ENCODE measurements at regions not wholly inside any gene's neighbourhood (a gene's known extent, or its start where the extent isn't known, plus 50 kb on each side); places are given as distances from the start of the nearest gene placed in this dataset.

DNA sequence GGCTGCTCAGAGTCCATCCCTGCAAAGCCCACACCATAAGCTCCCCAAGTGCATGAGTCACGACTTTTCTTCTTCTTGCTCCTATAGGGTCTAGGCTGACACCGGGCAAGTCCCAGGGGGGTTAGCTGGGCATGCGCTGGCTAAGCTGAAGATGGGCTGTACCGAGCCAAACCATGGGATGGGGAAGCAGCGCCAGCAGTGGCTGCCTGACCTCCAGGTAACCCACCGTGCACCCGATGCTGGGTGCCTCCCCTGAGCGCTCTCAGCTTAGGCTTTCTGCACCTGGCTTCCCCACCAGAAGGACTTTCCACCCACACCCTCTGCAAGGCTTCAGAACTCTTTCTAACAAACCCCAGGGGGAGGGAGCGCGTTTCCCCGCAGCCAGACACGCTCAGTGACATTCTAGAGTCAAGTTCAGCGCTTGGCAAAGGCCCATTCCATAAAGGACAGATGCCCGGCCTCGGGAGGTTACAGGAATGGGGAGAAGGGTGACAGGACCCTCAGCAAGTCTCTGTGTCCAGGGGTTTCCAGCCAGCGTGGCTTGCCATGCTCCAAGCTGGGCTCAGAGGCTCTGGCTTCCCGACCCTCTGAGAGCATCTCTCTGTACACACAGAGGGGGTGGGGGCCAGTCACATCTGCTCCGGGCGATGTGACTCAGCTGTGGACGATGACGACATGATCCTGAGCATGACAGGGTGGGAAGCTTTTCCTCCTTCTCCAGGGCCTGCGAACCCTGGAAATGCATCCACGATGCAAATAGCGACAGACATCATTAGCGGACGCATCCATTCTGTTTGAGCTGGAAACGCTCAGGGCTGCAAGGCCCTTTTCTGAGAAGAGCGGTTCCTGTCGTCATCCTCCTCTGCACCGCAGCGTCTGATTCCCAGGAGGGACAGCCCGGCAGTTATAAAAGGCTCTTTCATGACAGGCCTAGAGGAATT lies 107.8 kb downstream of the SIK1 start:
- TF ChIP-seq, protein P1, sequence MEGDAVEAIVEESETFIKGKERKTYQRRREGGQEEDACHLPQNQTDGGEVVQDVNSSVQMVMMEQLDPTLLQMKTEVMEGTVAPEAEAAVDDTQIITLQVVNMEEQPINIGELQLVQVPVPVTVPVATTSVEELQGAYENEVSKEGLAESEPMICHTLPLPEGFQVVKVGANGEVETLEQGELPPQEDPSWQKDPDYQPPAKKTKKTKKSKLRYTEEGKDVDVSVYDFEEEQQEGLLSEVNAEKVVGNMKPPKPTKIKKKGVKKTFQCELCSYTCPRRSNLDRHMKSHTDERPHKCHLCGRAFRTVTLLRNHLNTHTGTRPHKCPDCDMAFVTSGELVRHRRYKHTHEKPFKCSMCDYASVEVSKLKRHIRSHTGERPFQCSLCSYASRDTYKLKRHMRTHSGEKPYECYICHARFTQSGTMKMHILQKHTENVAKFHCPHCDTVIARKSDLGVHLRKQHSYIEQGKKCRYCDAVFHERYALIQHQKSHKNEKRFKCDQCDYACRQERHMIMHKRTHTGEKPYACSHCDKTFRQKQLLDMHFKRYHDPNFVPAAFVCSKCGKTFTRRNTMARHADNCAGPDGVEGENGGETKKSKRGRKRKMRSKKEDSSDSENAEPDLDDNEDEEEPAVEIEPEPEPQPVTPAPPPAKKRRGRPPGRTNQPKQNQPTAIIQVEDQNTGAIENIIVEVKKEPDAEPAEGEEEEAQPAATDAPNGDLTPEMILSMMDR (IDR thresholded peaks at IDR 0.05): no peak
- TF ChIP-seq POLR2A (IDR thresholded peaks at IDR 0.05): no peak
- no peak for DNase-seq
- intact Hi-C loops (cut with DNase I; ENCODE audit: low total_unique reads): no loop called here
- Histone ChIP-seq H3K4me3 (no peak overlapping the region), H3K27ac (no peak overlapping the region), H3K9me3 (no peaks in the 10 kb centered on the region), H3K27me3 (no peaks in the 10 kb centered on the region), H3K36me3 (ENCODE audit: low read depth, missing control alignments) (no peaks in the 10 kb centered on the region), H3K4me1 (peaks cover 16% of the 10 kb centered on the region)
- WGBS, 2 donors: 75 to 81% methylated on average over 21 to 32 of the region's 32 CpGs

DNA sequence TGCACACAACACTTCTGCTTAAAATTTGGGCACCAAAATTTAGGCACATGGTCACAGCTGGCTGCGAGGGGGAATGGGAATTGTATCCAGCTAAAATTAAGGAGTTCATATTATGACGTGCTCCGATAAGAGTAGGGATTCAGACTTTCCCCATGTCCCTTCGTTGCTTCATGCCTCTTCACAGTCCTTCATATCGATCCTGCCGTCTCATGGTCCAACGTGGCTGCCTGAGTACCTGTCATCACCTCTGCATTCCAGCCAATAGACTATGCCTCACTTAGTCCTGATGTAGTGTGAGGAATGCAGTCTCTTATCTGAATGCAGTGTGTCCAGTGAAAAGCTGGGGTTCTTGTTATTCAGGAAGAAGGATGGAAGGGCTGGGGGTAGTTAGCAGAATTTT lies 108.6 kb downstream of the SIK1 start:
- H3K9me3 ChIP-seq: no peaks in the 10 kb centered on the region
- DNase-seq: no peak
- intact Hi-C loops (cut with DNase I; ENCODE audit: low total_unique reads): no loop called here
- 96% methylated on average over 7 of the region's 7 CpGs for WGBS, 2 donors
- H3K4me3 ChIP-seq: no peak overlapping the region
- TF ChIP-seq POLR2A (IDR thresholded peaks at IDR 0.05): no peak
- TF ChIP-seq, protein P1 (IDR thresholded peaks at IDR 0.05): no peak
- no peaks in the 10 kb centered on the region for H3K27me3 ChIP-seq
- no peaks in the 10 kb centered on the region for H3K36me3 ChIP-seq (ENCODE audit: low read depth, missing control alignments)
- no peak overlapping the region for H3K27ac ChIP-seq
- peaks cover 11% of the 10 kb centered on the region for H3K4me1 ChIP-seq

DNA sequence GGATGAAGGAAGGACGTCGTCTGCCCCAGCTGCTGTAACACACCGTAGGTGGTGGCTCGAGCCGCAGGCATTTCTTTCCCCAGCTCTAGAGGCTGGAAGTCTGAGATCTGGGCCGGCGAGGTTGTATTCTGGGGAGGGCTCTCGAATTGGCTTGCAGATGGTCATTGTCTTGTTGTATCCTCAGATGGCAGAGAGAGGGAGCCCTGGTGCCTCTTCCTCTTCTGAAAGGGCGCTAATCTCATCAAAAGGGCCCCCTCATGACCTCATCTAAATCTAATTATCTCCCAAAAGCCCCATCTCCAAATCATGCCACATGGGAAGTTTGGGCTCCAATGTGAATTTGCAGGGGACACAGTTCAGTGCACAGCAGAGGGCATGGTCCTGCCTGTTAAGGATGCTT lies 109.0 kb downstream of the SIK1 start:
- Histone ChIP-seq H3K36me3 (ENCODE audit: low read depth, missing control alignments) (no peaks in the 10 kb centered on the region), H3K9me3 (no peaks in the 10 kb centered on the region), H3K4me1 (peaks cover 7% of the 10 kb centered on the region), H3K4me3 (no peak overlapping the region), H3K27me3 (no peaks in the 10 kb centered on the region), H3K27ac (no peak overlapping the region)
- TF ChIP-seq, protein P1 (IDR thresholded peaks at IDR 0.05): no peak
- TF ChIP-seq POLR2A (IDR thresholded peaks at IDR 0.05): no peak
- intact Hi-C loops (cut with DNase I; ENCODE audit: low total_unique reads): no loop called here
- WGBS, 2 donors: 83 to 87% methylated on average over 9 of the region's 9 CpGs
- no peak for DNase-seq

DNA sequence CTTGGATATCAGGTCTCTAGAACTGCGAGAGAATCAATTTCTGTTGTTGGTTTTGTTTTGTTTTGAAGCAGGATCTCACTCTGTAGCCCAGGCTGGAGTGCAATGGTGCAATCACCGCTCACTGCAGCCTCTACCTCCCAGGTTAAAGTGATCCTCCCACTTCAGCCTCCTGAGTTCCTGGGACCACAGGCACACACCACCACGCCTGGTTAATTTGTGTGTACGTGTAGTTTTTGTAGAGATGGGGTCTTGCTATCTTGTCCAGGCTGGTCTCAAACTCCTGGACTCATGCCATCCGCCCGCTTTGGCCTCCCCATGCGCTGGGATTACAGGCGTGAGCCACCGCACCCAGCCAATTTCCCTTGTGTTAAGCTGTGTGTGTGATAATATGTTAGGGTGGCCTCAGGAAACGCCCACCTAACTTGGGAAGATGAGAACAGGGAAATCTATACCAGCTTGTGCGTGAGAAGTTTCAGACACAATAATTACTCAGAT lies 109.6 kb downstream of the SIK1 start:
- Histone ChIP-seq H3K27me3 (no peaks in the 10 kb centered on the region), H3K4me1 (peaks cover under 1% of the 10 kb centered on the region), H3K36me3 (ENCODE audit: low read depth, missing control alignments) (no peaks in the 10 kb centered on the region), H3K27ac (no peak overlapping the region), H3K9me3 (no peaks in the 10 kb centered on the region), H3K4me3 (no peak overlapping the region)
- 89 to 98% methylated on average over 11 of the region's 11 CpGs for WGBS, 2 donors
- intact Hi-C loops (cut with DNase I; ENCODE audit: low total_unique reads): no loop called here
- no peak for TF ChIP-seq POLR2A (IDR thresholded peaks at IDR 0.05)
- TF ChIP-seq, protein P1 (IDR thresholded peaks at IDR 0.05): no peak
- no peak for DNase-seq
